ENCODE measurements at regions not wholly inside any gene's neighbourhood (a gene's known extent, or its start where the extent isn't known, plus 50 kb on each side); places are given as distances from the start of the nearest gene placed in this dataset.

- no peaks in the 10 kb centered on the region for H3F3A ChIP-seq (ENCODE audit: insufficient read depth, low read length)
- H3K27ac ChIP-seq (ENCODE audit: low read depth, low read length, poor library complexity, severe bottlenecking), result no peak overlapping the region
- H3K9me3 ChIP-seq (ENCODE audit: low read length), result no peaks in the 10 kb centered on the region
- no peak overlapping the region for H3K4me3 ChIP-seq (ENCODE audit: low read depth, low read length, poor library complexity, severe bottlenecking)
- H3K9me2 ChIP-seq (ENCODE audit: low read depth, low read length), result no peaks in the 10 kb centered on the region
- H3K36me3 ChIP-seq (ENCODE audit: insufficient read depth, low read length), result no peaks in the 10 kb centered on the region
- H3K4me1 ChIP-seq (ENCODE audit: insufficient read depth, low read length, severe bottlenecking), result no peaks in the 10 kb centered on the region
- H3K27me3 ChIP-seq (ENCODE audit: insufficient read depth, low read length), result no peaks in the 10 kb centered on the region
- no peaks in the 10 kb centered on the region for H4K20me1 ChIP-seq (ENCODE audit: insufficient read depth, low read length)
- no peak overlapping the region for H3K9ac ChIP-seq (ENCODE audit: low read length)
- H3K79me2 ChIP-seq (ENCODE audit: insufficient read depth, low read length), result no peaks in the 10 kb centered on the region
- no peak overlapping the region for H3K4me2 ChIP-seq (ENCODE audit: low read length)
- no peak overlapping the region for H2AFZ ChIP-seq (ENCODE audit: low read length)
- no peak for TF ChIP-seq EZH2 (IDR thresholded peaks at IDR 0.05; ENCODE audit: borderline replicate concordance, low read length)
- no peak for TF ChIP-seq CTCF (IDR thresholded peaks at IDR 0.05; ENCODE audit: low read length)
Measured at GRCh38 chr5:145511351-145511750, 323.8 kb downstream of the PRELID2 start.

GRCh38 chr5:145510769-145511168 is 324.4 kb downstream of the PRELID2 start:
- no peak overlapping the region for H2AFZ ChIP-seq (ENCODE audit: low read length)
- no peak overlapping the region for H3K27ac ChIP-seq (ENCODE audit: low read depth, low read length, poor library complexity, severe bottlenecking)
- H3K9me3 ChIP-seq (ENCODE audit: low read length), result no peaks in the 10 kb centered on the region
- H3K36me3 ChIP-seq (ENCODE audit: insufficient read depth, low read length), result no peaks in the 10 kb centered on the region
- no peak overlapping the region for H3K9ac ChIP-seq (ENCODE audit: low read length)
- no peaks in the 10 kb centered on the region for H3K9me2 ChIP-seq (ENCODE audit: low read depth, low read length)
- no peaks in the 10 kb centered on the region for H3K4me1 ChIP-seq (ENCODE audit: insufficient read depth, low read length, severe bottlenecking)
- no peaks in the 10 kb centered on the region for H3K79me2 ChIP-seq (ENCODE audit: insufficient read depth, low read length)
- H3K4me2 ChIP-seq (ENCODE audit: low read length), result no peak overlapping the region
- no peaks in the 10 kb centered on the region for H3F3A ChIP-seq (ENCODE audit: insufficient read depth, low read length)
- no peaks in the 10 kb centered on the region for H3K27me3 ChIP-seq (ENCODE audit: insufficient read depth, low read length)
- TF ChIP-seq CTCF (IDR thresholded peaks at IDR 0.05; ENCODE audit: low read length), result no peak
- no peak for TF ChIP-seq EZH2 (IDR thresholded peaks at IDR 0.05; ENCODE audit: borderline replicate concordance, low read length)
- H3K4me3 ChIP-seq (ENCODE audit: low read depth, low read length, poor library complexity, severe bottlenecking), result no peak overlapping the region
- H4K20me1 ChIP-seq (ENCODE audit: insufficient read depth, low read length), result no peaks in the 10 kb centered on the region

GRCh38 chr5:145510324-145510723 is 324.8 kb downstream of the PRELID2 start:
- Histone ChIP-seq H3K9ac (ENCODE audit: low read length) (no peak overlapping the region), H3K4me3 (ENCODE audit: low read depth, low read length, poor library complexity, severe bottlenecking) (no peak overlapping the region), H3K4me2 (ENCODE audit: low read length) (no peak overlapping the region), H3K27ac (ENCODE audit: low read depth, low read length, poor library complexity, severe bottlenecking) (no peak overlapping the region), H3K9me2 (ENCODE audit: low read depth, low read length) (no peaks in the 10 kb centered on the region), H3K9me3 (ENCODE audit: low read length) (no peaks in the 10 kb centered on the region), H4K20me1 (ENCODE audit: insufficient read depth, low read length) (no peaks in the 10 kb centered on the region), H3K36me3 (ENCODE audit: insufficient read depth, low read length) (no peaks in the 10 kb centered on the region), H3K27me3 (ENCODE audit: insufficient read depth, low read length) (no peaks in the 10 kb centered on the region), H3K4me1 (ENCODE audit: insufficient read depth, low read length, severe bottlenecking) (no peaks in the 10 kb centered on the region), H2AFZ (ENCODE audit: low read length) (no peak overlapping the region), H3K79me2 (ENCODE audit: insufficient read depth, low read length) (no peaks in the 10 kb centered on the region), H3F3A (ENCODE audit: insufficient read depth, low read length) (no peaks in the 10 kb centered on the region)
- no peak for TF ChIP-seq EZH2 (IDR thresholded peaks at IDR 0.05; ENCODE audit: borderline replicate concordance, low read length)
- TF ChIP-seq CTCF (IDR thresholded peaks at IDR 0.05; ENCODE audit: low read length), result no peak

Measured in OCI-LY1 (cell line).